HEK293T (cell line): ENCODE measurements at regions not wholly inside any gene's neighbourhood (a gene's known extent, or its start where the extent isn't known, plus 50 kb on each side); places are given as distances from the start of the nearest gene placed in this dataset.

Source experiments
- CTCF ChIA-PET: fragments of 350-600 bp; formaldehyde crosslinking; extraction: SDS; loops from one replicate; lab custom pipeline; 2021; ENCODE audit warnings: antibody characterized with exemption, inconsistent platforms; lab: Yijun Ruan, JAX
- POLR2A ChIA-PET: fragments of 350-600 bp; formaldehyde crosslinking; extraction: SDS; loops from one replicate; lab custom pipeline; 2020; ENCODE audit warnings: antibody characterized with exemption, inconsistent platforms; lab: Yijun Ruan, JAX
- DNase-seq: peaks from one replicate; pipeline ENCODE4 v3.0.0; 2012; ENCODE audit warnings: mixed read lengths; ENCODE audit errors: extremely low spot score
- ARNT ChIP-seq: fragments of 450-650 bp; IDR thresholded peaks from 2 replicates; pipeline ENCODE4 v1.6.1; 2017; ENCODE audit warnings: mild to moderate bottlenecking
- BHLHE40 ChIP-seq: fragments of 450-650 bp; IDR thresholded peaks from 2 replicates; pipeline ENCODE4 v1.6.1; 2016; ENCODE audit warnings: mild to moderate bottlenecking, moderate library complexity, borderline replicate concordance
- CTBP1 ChIP-seq: fragments of 450-650 bp; IDR thresholded peaks from 2 replicates; pipeline ENCODE4 v1.6.1; 2016; ENCODE audit warnings: borderline replicate concordance
- ELF4 ChIP-seq: fragments of 450-650 bp; IDR thresholded peaks from 2 replicates; pipeline ENCODE4 v1.6.1; 2017; ENCODE audit warnings: antibody characterized with exemption
- FOXA1 ChIP-seq: fragments of 450-650 bp; IDR thresholded peaks from 2 replicates; pipeline ENCODE4 v1.6.1; 2016; ENCODE audit warnings: mild to moderate bottlenecking
- FOXK2 ChIP-seq: fragments of 450-650 bp; IDR thresholded peaks from 2 replicates; pipeline ENCODE4 v1.6.1; 2016; ENCODE audit warnings: mild to moderate bottlenecking
- FOXM1 ChIP-seq: fragments of 450-650 bp; IDR thresholded peaks from 2 replicates; pipeline ENCODE4 v1.6.1; 2017; ENCODE audit warnings: mild to moderate bottlenecking, borderline replicate concordance
- HDGF ChIP-seq: fragments of 450-650 bp; IDR thresholded peaks from 2 replicates; pipeline ENCODE4 v1.6.1; 2017; ENCODE audit warnings: antibody characterized with exemption, borderline replicate concordance
- L3MBTL2 ChIP-seq: fragments of 450-650 bp; conservative IDR thresholded peaks from 2 replicates; pipeline ENCODE4 v1.6.1; 2016; ENCODE audit warnings: mild to moderate bottlenecking
- LEF1 ChIP-seq: fragments of 450-650 bp; IDR thresholded peaks from 2 replicates; pipeline ENCODE4 v1.6.1; 2017; ENCODE audit warnings: mild to moderate bottlenecking, borderline replicate concordance
- NFRKB ChIP-seq: fragments of 450-650 bp; IDR thresholded peaks from 2 replicates; pipeline ENCODE4 v1.6.1; 2016; ENCODE audit warnings: mild to moderate bottlenecking, moderate library complexity
- SP1 ChIP-seq: fragments of 450-650 bp; IDR thresholded peaks from 2 replicates; pipeline ENCODE4 v1.6.1; 2017
- SUZ12 ChIP-seq: fragments of 450-650 bp; IDR thresholded peaks from 2 replicates; pipeline ENCODE4 v1.6.1; 2016; ENCODE audit warnings: mild to moderate bottlenecking
- TARDBP ChIP-seq: fragments of 450-650 bp; IDR thresholded peaks from 2 replicates; pipeline ENCODE4 v1.6.1; 2016
- ZNF384 ChIP-seq: fragments of 450-650 bp; IDR thresholded peaks from 2 replicates; pipeline ENCODE4 v1.6.1; 2016
- TF ChIP-seq, protein P1 (sequence below): fragments of 450-650 bp; IDR thresholded peaks from 2 replicates; pipeline ENCODE4 v1.6.1; 2016

DNA sequence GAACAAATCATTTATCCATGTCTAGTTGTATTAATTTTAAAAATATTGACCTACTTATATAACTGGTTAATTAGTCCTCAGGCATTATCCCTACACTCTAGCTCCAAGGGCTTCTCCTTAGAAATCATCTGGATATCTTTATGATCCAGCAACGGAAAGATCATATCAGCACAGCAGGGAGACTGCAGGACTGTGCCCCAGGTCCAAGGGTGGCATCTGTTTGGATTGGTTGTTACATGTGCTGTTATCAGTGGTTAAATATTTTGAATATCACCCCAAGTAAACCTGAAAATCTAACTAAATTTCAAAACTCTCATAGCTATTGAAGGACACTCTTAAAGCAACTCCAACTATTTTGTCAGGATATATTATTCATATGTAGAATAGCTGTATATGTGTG lies 556.2 kb upstream of the ZEB2 start:
- ChIA-PET CTCF (no interaction called here), POLR2A (no interaction called here)
- TF ChIP-seq BHLHE40 (no peak), FOXA1 (no peak), HDGF (no peak), ELF4 (no peak), ZNF384 (no peak), NFRKB (no peak), ARNT (no peak)
- TF ChIP-seq, protein P1, sequence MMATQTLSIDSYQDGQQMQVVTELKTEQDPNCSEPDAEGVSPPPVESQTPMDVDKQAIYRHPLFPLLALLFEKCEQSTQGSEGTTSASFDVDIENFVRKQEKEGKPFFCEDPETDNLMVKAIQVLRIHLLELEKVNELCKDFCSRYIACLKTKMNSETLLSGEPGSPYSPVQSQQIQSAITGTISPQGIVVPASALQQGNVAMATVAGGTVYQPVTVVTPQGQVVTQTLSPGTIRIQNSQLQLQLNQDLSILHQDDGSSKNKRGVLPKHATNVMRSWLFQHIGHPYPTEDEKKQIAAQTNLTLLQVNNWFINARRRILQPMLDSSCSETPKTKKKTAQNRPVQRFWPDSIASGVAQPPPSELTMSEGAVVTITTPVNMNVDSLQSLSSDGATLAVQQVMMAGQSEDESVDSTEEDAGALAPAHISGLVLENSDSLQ: no peak
- no peak for DNase-seq

DNA sequence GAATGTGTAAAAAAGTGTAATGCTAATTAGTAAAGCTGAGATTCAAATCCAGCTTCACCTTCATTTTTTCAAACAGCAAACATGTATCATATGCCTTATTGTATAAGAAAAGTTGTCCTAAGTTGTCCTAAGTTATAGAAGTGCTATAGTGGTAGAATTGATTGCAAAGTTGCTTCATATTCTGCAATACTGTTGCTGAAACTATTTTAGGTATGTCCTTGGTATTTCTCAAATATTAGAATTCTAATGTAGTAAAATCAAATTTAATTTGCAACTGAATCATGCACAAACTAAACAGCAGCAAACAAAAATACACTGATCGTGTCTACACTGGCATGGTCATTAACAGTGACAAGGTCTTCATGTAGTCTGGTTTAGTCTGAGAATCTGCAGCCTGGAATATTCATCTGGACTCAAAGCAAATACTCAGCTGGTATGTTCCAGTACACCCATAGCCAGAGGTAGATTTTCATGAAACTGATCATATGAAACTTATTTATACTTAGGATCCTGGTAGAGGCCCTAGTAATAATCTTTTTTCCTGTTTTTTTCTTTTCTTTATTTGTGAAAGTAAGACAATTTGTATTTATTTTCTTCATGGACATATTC lies 555.6 kb upstream of the ZEB2 start:
- DNase-seq: no peak
- ChIA-PET POLR2A (no interaction called here), CTCF (no interaction called here)
- TF ChIP-seq SUZ12: no peak
- TF ChIP-seq NFRKB: no peak
- no peak for TF ChIP-seq FOXA1
- no peak for TF ChIP-seq SP1
- no peak for TF ChIP-seq LEF1
- no peak for TF ChIP-seq HDGF
- no peak for TF ChIP-seq ARNT
- TF ChIP-seq, protein P1: no peak
- TF ChIP-seq CTBP1: no peak
- no peak for TF ChIP-seq FOXM1
- TF ChIP-seq TARDBP: no peak
- TF ChIP-seq ELF4: no peak
- no peak for TF ChIP-seq L3MBTL2
- TF ChIP-seq FOXK2: no peak
- no peak for TF ChIP-seq BHLHE40

DNA sequence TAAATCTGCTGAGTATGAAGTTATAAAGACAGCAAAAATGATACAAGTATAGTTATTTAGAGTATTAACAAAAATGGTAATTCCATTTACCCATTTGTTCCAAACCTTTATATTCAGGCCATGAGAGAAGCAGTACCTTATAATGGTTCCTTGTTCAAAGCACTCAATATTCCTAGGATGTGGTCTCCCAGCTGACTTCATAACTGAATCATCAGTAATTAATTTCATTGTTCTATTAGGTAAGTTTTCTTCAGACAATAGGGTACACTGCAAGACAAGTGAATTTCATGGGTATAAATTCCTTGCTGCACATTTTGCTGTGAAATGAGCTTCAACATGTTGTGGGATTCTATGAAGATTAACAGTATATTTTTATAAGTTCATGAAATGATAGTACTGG lies 550.8 kb upstream of the ZEB2 start:
- TF ChIP-seq CTBP1 (no peak), ARNT (no peak), LEF1 (no peak), SP1 (no peak), SUZ12 (no peak), NFRKB (no peak), HDGF (no peak), TARDBP (no peak), ZNF384 (no peak)
- ChIA-PET POLR2A (no interaction called here), CTCF (no interaction called here)
- no peak for DNase-seq

DNA sequence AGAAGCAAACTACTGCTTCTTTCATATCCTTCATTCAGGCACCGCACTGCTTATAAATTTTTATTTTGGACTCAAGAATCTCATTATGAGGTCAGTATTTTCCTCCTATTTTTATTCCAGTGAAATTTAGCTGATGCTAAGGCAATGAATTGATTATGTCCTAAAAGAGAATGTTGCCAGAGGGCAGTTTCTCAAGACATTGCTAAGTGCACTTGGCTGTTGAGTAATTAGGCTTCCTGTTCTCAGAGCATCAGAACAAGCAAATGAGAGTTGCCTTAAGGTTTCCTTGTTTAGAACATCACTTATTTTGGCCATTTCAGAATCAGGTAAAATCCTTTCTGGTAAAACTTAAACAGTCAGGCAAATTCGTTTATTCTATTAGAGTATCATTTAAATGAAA lies 548.6 kb upstream of the ZEB2 start:
- TF ChIP-seq FOXM1 (no peak), ARNT (no peak), ELF4 (no peak), ZNF384 (no peak), L3MBTL2 (no peak), SP1 (no peak), NFRKB (no peak), FOXK2 (no peak), BHLHE40 (no peak), LEF1 (no peak), HDGF (no peak), FOXA1 (no peak), SUZ12 (no peak), CTBP1 (no peak), TARDBP (no peak)
- TF ChIP-seq, protein P1: no peak
- no peak for DNase-seq
- CTCF ChIA-PET: no interaction called here
- POLR2A ChIA-PET: no interaction called here

DNA sequence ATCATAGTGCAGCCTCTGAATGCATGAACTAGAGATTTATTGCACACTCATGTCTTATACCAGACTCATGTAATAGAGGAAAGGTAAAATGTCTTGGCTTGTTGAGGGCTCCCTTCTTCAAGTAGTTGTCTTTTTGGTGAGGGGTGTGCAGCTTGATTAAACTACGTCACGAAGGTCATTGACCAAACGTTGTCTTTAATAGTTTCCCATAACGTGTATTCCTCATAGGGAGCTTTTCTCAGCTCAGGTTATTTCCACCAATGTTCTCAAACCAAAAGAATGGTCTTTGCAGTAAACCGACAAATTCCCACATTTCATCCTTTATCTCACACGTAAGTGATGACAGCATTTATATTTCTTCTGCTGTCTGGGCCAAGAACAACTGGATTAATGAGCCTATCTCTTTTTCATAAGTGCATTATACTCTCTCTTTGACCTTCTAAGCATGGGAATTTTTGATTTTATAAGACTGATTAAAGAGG lies 547.7 kb upstream of the ZEB2 start:
- CTCF ChIA-PET: no interaction called here
- POLR2A ChIA-PET: no interaction called here
- TF ChIP-seq NFRKB: no peak
- no peak for TF ChIP-seq FOXM1
- TF ChIP-seq L3MBTL2: no peak
- no peak for DNase-seq

DNA sequence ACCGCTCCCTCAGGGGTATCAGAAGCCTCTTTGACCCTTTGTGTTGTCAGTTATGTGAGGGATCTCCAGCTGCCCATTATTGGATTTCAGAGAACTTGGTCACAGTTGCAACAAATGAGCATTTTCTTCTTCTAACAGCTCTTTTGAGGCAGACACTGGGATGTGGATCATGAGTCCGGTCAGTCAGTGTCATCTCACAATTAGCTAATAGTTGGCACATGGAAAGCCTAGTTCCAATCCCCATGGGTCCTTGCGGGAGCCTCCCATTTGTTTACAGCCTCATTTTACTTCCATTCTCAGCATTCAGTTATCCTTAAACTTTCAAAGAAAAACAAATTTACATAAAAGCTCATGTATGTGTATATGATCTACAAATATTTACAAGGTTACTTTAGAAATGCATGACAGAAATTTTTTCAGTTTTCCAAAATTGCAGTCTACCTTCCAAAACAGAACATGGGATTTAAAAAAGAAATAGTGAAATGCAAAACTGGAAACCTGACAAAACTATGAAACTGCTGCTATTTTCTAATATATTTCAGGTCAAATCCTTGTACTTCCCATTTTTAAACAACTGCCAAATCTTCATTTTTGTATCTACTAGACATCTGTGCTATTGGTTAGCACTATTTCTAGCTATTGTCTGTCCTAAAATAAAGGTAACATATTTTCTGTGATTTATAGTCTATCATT lies 547.1 kb upstream of the ZEB2 start:
- ChIA-PET POLR2A (no interaction called here), CTCF (no interaction called here)
- DNase-seq: no peak
- no peak for TF ChIP-seq SUZ12
- TF ChIP-seq NFRKB: no peak
- TF ChIP-seq FOXK2: no peak
- no peak for TF ChIP-seq ZNF384
- TF ChIP-seq BHLHE40: no peak
- no peak for TF ChIP-seq SP1
- no peak for TF ChIP-seq FOXA1
- no peak for TF ChIP-seq ELF4
- TF ChIP-seq FOXM1: no peak
- TF ChIP-seq CTBP1: no peak
- no peak for TF ChIP-seq ARNT
- TF ChIP-seq, protein P1: no peak
- no peak for TF ChIP-seq HDGF
